Astrocyte (in vitro differentiated cells and primary cell): ENCODE measurements at regions not wholly inside any gene's neighbourhood (a gene's known extent, or its start where the extent isn't known, plus 50 kb on each side); places are given as distances from the start of the nearest gene placed in this dataset.
A peak's percentile ranks its signal among the peaks of the same experiment; 100 is the strongest.

Experiments used
- DNase-seq: peaks from one replicate; pipeline ENCODE4 v3.0.0-alpha.2; 2010; ENCODE audit warnings: low read depth
- FAIRE-seq: peaks from 2 replicates; lab custom pipeline; 2011; peaks lifted over from hg19 to GRCh38; lab: Jason Lieb, UNC
- H2AFZ ChIP-seq: 2 replicates; pipeline ENCODE4 v1.6.0; 2012; ENCODE audit warnings: low read depth, low read length, inconsistent platforms
- H3K27ac ChIP-seq: 2 replicates; pipeline ENCODE4 v1.5.1; 2011; ENCODE audit warnings: low read depth, low read length, inconsistent platforms
- H3K27me3 ChIP-seq: 2 replicates; pipeline ENCODE4 v1.6.0; 2011; ENCODE audit warnings: low read length, inconsistent platforms; ENCODE audit not compliant: insufficient read depth
- H3K36me3 ChIP-seq: 2 replicates; pipeline ENCODE4 v1.5.1; 2011; ENCODE audit warnings: low read length, inconsistent platforms; ENCODE audit not compliant: insufficient read depth
- H3K4me1 ChIP-seq: 2 replicates; pipeline ENCODE4 v1.5.1; 2011; ENCODE audit warnings: low read length, inconsistent platforms; ENCODE audit not compliant: insufficient read depth
- H3K4me2 ChIP-seq: 2 replicates; pipeline ENCODE4 v1.6.0; 2012; ENCODE audit warnings: low read length, inconsistent platforms
- H3K4me3 ChIP-seq: 2 replicates; pipeline ENCODE4 v1.5.1; 2011; ENCODE audit warnings: low read depth, mild to moderate bottlenecking, low read length, inconsistent platforms; ENCODE audit not compliant: insufficient read depth
- H3K79me2 ChIP-seq: 2 replicates; pipeline ENCODE4 v1.6.0; 2012; ENCODE audit warnings: mild to moderate bottlenecking, low read length, inconsistent platforms; ENCODE audit not compliant: insufficient read depth
- H3K9ac ChIP-seq: 2 replicates; pipeline ENCODE4 v1.6.0; 2012; ENCODE audit warnings: mild to moderate bottlenecking, low read length, inconsistent platforms
- H3K9me3 ChIP-seq: 2 replicates; pipeline ENCODE4 v1.5.1; 2012; ENCODE audit warnings: low read depth, mild to moderate bottlenecking, low read length, inconsistent platforms; ENCODE audit not compliant: insufficient read depth
- H4K20me1 ChIP-seq: 2 replicates; pipeline ENCODE4 v1.6.0; 2012; ENCODE audit warnings: low read length, inconsistent platforms; ENCODE audit not compliant: insufficient read depth
- H3K27ac Mint-ChIP-seq: one replicate; pipeline ENCODE4 v1.8.0; 2021; ENCODE audit warnings: mild to moderate bottlenecking, mixed read lengths; ENCODE audit not compliant: unreplicated experiment
- H3K27me3 Mint-ChIP-seq: one replicate; pipeline ENCODE4 v1.8.0; 2021; ENCODE audit warnings: low read depth, mixed read lengths; ENCODE audit not compliant: unreplicated experiment
- H3K36me3 Mint-ChIP-seq: one replicate; pipeline ENCODE4 v1.8.0; 2021; ENCODE audit warnings: low read depth, mixed read lengths; ENCODE audit not compliant: unreplicated experiment
- H3K4me1 Mint-ChIP-seq: one replicate; pipeline ENCODE4 v1.8.0; 2021; ENCODE audit warnings: low read depth, mixed read lengths; ENCODE audit not compliant: unreplicated experiment
- H3K4me3 Mint-ChIP-seq: one replicate; pipeline ENCODE4 v1.8.0; 2021; ENCODE audit warnings: mild to moderate bottlenecking, moderate library complexity, mixed read lengths; ENCODE audit not compliant: unreplicated experiment
- H3K9me3 Mint-ChIP-seq: one replicate; pipeline ENCODE4 v1.8.0; 2021; ENCODE audit warnings: mild to moderate bottlenecking, mixed read lengths; ENCODE audit not compliant: unreplicated experiment
- EZH2 ChIP-seq: IDR thresholded peaks from 2 replicates; pipeline ENCODE4 v1.6.1; 2012; ENCODE audit warnings: mild to moderate bottlenecking, low read length, inconsistent platforms; ENCODE audit not compliant: insufficient read depth
- TF ChIP-seq, protein P1 (sequence below): IDR thresholded peaks from 2 replicates; pipeline ENCODE4 v1.5.1; 2011; ENCODE audit warnings: low read depth, mild to moderate bottlenecking, inconsistent platforms, low read length, moderate library complexity; ENCODE audit not compliant: insufficient read depth

DNA sequence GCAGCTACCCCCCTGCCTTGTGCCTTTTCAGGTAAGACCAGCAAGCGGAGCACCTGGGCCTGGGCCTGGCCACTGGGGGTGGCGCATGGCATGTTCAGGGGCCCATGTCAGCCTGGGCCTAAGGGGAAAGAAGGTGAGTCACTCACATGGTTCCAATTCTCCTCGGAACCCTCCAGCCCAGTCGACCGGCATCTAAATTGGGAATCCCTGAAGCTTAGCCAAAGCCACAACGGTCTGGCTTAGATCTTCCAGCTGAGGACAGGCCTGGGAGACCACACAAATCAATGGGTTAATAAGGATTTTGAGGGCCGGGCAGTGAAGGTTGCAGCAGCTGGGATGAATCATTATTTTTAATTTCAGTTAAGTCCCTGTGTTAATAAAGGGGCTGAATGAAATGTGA is 145.1 kb upstream of the SMYD2 start:
- Histone ChIP-seq H3K4me2 (no peak overlapping the region), H3K9ac (no peak overlapping the region), H4K20me1 (no peaks in the 10 kb centered on the region), H3K27ac (no peak overlapping the region), H3K4me3 (no peak overlapping the region), H3K36me3 (no peaks in the 10 kb centered on the region), H2AFZ (no peak overlapping the region), H3K4me1 (no peaks in the 10 kb centered on the region), H3K79me2 (no peaks in the 10 kb centered on the region), H3K9me3 (no peaks in the 10 kb centered on the region), H3K27me3 (no peaks in the 10 kb centered on the region)
- DNase-seq (peak; percentile 60), FAIRE-seq (no peak)
- Mint-ChIP-seq H3K36me3 (no peaks in the 10 kb centered on the region), H3K4me3 (no peak overlapping the region), H3K27me3 (peaks cover 3% of the 10 kb centered on the region), H3K27ac (no peak overlapping the region), H3K9me3 (peaks cover 3% of the 10 kb centered on the region), H3K4me1 (peaks cover 7% of the 10 kb centered on the region)
- no peak for TF ChIP-seq EZH2
- TF ChIP-seq, protein P1, sequence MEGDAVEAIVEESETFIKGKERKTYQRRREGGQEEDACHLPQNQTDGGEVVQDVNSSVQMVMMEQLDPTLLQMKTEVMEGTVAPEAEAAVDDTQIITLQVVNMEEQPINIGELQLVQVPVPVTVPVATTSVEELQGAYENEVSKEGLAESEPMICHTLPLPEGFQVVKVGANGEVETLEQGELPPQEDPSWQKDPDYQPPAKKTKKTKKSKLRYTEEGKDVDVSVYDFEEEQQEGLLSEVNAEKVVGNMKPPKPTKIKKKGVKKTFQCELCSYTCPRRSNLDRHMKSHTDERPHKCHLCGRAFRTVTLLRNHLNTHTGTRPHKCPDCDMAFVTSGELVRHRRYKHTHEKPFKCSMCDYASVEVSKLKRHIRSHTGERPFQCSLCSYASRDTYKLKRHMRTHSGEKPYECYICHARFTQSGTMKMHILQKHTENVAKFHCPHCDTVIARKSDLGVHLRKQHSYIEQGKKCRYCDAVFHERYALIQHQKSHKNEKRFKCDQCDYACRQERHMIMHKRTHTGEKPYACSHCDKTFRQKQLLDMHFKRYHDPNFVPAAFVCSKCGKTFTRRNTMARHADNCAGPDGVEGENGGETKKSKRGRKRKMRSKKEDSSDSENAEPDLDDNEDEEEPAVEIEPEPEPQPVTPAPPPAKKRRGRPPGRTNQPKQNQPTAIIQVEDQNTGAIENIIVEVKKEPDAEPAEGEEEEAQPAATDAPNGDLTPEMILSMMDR: no peak

DNA sequence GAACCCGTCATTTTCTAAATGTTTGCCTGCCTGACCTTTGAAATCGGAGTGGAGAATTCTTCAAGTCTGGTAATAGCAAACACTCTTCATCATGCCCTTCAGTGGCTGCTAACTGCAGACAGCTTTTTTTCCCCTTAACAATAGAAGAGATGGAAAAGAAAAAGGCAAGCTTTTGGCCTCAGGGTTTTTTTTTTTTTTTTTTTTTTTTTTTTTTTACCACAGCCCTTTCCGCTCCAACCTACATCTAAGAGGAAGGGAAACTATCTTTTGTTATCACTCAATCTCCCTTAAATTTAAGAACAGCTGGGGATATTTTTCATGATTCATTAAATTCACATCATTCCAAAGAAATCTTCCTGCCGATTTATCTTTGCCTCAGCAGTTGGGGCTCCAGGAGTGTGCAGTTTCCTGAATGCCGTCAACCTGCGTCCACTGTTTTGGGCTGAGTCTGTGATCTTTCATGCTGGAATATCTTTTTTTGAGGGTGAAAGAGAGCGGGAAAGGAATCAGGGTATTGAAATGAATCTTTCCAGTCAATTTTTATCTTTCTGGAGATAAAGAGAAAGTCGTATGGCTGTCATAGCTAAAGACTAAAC is 144.5 kb upstream of the SMYD2 start:
- Mint-ChIP-seq H3K4me1 (peaks cover 7% of the 10 kb centered on the region), H3K27me3 (peaks cover 3% of the 10 kb centered on the region), H3K4me3 (no peak overlapping the region), H3K36me3 (no peaks in the 10 kb centered on the region), H3K27ac (no peak overlapping the region), H3K9me3 (no peaks in the 10 kb centered on the region)
- Histone ChIP-seq H3K79me2 (no peaks in the 10 kb centered on the region), H3K27ac (no peak overlapping the region), H3K9me3 (no peaks in the 10 kb centered on the region), H3K27me3 (no peaks in the 10 kb centered on the region), H3K4me1 (no peaks in the 10 kb centered on the region), H3K4me2 (no peak overlapping the region), H3K4me3 (no peak overlapping the region), H2AFZ (no peak overlapping the region), H3K9ac (no peak overlapping the region), H4K20me1 (no peaks in the 10 kb centered on the region), H3K36me3 (no peaks in the 10 kb centered on the region)
- DNase-seq (peak; percentile 26), FAIRE-seq (no peak)
- TF ChIP-seq, protein P1: no peak
- no peak for TF ChIP-seq EZH2

DNA sequence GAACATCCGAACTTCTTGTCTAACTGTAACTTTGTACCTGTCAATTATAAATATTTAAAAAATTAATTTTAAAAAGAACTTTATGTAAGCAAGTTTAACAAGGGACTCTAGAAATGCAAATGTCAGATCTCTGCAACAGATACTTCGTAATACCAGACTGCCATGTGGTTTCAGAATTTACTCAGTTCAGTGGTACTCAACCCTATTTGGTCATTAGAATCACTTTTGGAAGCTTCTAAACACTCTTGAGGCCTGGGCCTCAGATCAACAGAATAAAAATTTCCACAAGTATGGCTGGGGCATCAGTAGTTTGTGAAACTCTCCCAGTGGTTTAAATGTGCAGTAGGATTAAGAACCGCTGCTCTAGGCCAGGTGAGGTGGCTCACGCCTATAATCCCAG is 139.5 kb upstream of the SMYD2 start:
- no peaks in the 10 kb centered on the region for H3K27me3 ChIP-seq
- H3K27ac Mint-ChIP-seq: no peak overlapping the region
- FAIRE-seq: no peak
- H3K79me2 ChIP-seq: no peaks in the 10 kb centered on the region
- no peaks in the 10 kb centered on the region for H3K4me1 ChIP-seq
- no peaks in the 10 kb centered on the region for H4K20me1 ChIP-seq
- no peak overlapping the region for H3K9ac ChIP-seq
- no peak overlapping the region for H2AFZ ChIP-seq
- H3K9me3 Mint-ChIP-seq: no peaks in the 10 kb centered on the region
- no peaks in the 10 kb centered on the region for H3K36me3 Mint-ChIP-seq
- no peak for TF ChIP-seq EZH2
- TF ChIP-seq, protein P1: no peak
- H3K9me3 ChIP-seq: no peaks in the 10 kb centered on the region
- H3K4me1 Mint-ChIP-seq: peaks cover 2% of the 10 kb centered on the region
- no peak overlapping the region for H3K4me3 ChIP-seq
- no peak overlapping the region for H3K4me2 ChIP-seq
- no peak overlapping the region for H3K27ac ChIP-seq
- no peaks in the 10 kb centered on the region for H3K27me3 Mint-ChIP-seq
- DNase-seq: no peak
- H3K36me3 ChIP-seq: no peaks in the 10 kb centered on the region
- no peak overlapping the region for H3K4me3 Mint-ChIP-seq
